ENCODE measurements at regions not wholly inside any gene's neighbourhood (a gene's known extent, or its start where the extent isn't known, plus 50 kb on each side); places are given as distances from the start of the nearest gene placed in this dataset.

DNA sequence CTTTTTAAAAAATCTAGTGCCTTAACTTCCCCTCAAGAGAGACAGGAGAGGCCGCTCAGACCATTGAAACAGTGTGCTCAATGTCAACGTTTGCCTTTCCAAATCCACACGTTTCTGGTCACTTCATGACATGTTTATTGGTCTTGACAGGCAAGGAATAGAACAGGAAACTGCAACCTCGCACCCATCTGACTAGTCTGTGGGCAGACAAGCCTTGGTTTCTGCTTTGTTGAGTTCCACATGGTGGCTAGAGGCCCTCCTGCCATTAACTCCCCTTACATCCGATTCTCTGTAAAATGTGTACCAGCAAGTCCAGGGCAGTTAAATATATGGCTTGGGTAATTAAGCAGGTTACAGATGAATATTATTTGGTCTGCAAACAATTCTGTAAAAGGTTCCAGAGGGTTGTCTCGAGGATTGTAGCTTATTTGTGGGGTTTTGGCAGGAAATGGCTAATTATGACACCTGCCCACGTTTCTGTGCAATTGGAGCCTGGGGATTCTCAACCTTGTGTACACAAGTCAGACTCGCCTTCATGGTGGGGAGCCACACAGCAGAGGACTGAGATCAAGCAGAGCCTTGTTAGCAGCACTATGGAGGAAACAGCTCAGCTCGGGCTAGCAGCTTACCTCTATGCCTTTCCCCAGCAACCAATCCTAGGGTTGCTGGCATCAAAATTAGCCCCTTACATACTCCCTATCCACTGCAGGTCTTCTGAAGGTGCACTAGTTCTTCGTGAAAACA, 317.5 kb upstream of the IGF1R start:
- in situ Hi-C loops (cut with MboI): no loop called here
- Histone ChIP-seq H3K9ac (ENCODE audit: insufficient read depth in 1 of 2, low read depth in 2 of 2, low read length in 2 of 2) (no peak overlapping the region), H3K4me1 (replicated peaks in 1 of 2; ENCODE audit: control insufficient read depth in 2 of 2, insufficient read depth in 2 of 2, low read length in 2 of 2) (no peaks in the 10 kb centered on the region), H3K36me3 (ENCODE audit: control insufficient read depth, insufficient read depth, low read length) (no peaks in the 10 kb centered on the region), H3K4me3 (no peak overlapping the region), H3K27ac (ENCODE audit: extremely low read depth, low read depth, low read length) (no peak overlapping the region), H4K20me1 (replicated peaks; ENCODE audit: control insufficient read depth, insufficient read depth, low read length) (no peaks in the 10 kb centered on the region; the same call in 1 of the 2 replicates), H3K9me1 (ENCODE audit: control insufficient read depth, insufficient read depth, low read length) (no peaks in the 10 kb centered on the region), H2AFZ (ENCODE audit: low read depth, low read length) (no peak overlapping the region), H3K9me3 (replicated peaks; ENCODE audit: control insufficient read depth, insufficient read depth, low read depth, low read length) (no peaks in the 10 kb centered on the region), H3K4me2 (ENCODE audit: insufficient read depth, low read length) (no peak overlapping the region), H3K27me3 (ENCODE audit: control insufficient read depth in 2 of 2, insufficient read depth in 2 of 2, low read length in 2 of 2) (peaks cover 0 to 12% of the 10 kb centered on the region in 2 experiments; a peak in 2 of 5 replicates), H3K79me2 (ENCODE audit: control insufficient read depth, insufficient read depth, low read length) (no peaks in the 10 kb centered on the region)
- ChIA-PET POLR2A (no interaction called here), CTCF (ENCODE audit: low intra/inter-chr PET ratio) (no interaction called here)
- WGBS (ENCODE audit: insufficient coverage, low coverage, missing lambda C conversion rate): under 1% methylated on average over 10 of the region's 10 CpGs
- no TSS peak for BruUV-seq (replicated peaks)
- ATAC-seq (no peak), DNase-seq (ENCODE audit: extremely low read depth in 1 of 4, low spot score in 3 of 4) (no peak), FAIRE-seq (no peak)
- intact Hi-C loops (cut with micrococcal nuclease): no loop called here
- TF ChIP-seq ARID1B (IDR thresholded peaks at IDR 0.05) (no peak), MLLT1 (IDR thresholded peaks at IDR 0.05) (no peak), BCLAF1 (IDR thresholded peaks at IDR 0.05; ENCODE audit: borderline replicate concordance in 1 of 2, control insufficient read depth in 1 of 2, low read depth in 2 of 2, low read length in 1 of 2) (no peak), KLF1 (tag; IDR thresholded peaks at IDR 0.05) (no peak), THAP7 (CRISPR knock-in tag; IDR thresholded peaks at IDR 0.05) (no peak), ZNF175 (CRISPR knock-in tag; IDR thresholded peaks at IDR 0.05; ENCODE audit: low read depth) (no peak), ZNF592 (IDR thresholded peaks at IDR 0.05) (no peak), TARDBP (IDR thresholded peaks at IDR 0.05) (no peak), CXXC5 (CRISPR knock-in tag; IDR thresholded peaks at IDR 0.05) (no peak)
- TF ChIP-seq, protein P1, sequence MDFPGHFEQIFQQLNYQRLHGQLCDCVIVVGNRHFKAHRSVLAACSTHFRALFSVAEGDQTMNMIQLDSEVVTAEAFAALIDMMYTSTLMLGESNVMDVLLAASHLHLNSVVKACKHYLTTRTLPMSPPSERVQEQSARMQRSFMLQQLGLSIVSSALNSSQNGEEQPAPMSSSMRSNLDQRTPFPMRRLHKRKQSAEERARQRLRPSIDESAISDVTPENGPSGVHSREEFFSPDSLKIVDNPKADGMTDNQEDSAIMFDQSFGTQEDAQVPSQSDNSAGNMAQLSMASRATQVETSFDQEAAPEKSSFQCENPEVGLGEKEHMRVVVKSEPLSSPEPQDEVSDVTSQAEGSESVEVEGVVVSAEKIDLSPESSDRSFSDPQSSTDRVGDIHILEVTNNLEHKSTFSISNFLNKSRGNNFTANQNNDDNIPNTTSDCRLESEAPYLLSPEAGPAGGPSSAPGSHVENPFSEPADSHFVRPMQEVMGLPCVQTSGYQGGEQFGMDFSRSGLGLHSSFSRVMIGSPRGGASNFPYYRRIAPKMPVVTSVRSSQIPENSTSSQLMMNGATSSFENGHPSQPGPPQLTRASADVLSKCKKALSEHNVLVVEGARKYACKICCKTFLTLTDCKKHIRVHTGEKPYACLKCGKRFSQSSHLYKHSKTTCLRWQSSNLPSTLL (IDR thresholded peaks at IDR 0.05): no peak
